B cell (primary cell): ENCODE measurements at regions not wholly inside any gene's neighbourhood (a gene's known extent, or its start where the extent isn't known, plus 50 kb on each side); places are given as distances from the start of the nearest gene placed in this dataset.
"Not testable (repeated sequence)": the region's sequence is repeated elsewhere in the genome, so short reads cannot be mapped to it uniquely, and the experiment has no call there.

Source experiments
- CTCF ChIP-seq: fragments of 200-600 bp; IDR thresholded peaks from one replicate; pipeline ENCODE4 v1.8.0; 2022; ENCODE audit warnings: antibody characterized with exemption, mild to moderate bottlenecking
- EZH2 ChIP-seq: IDR thresholded peaks from 2 replicates; pipeline ENCODE4 v1.6.1; 2012; ENCODE audit warnings: borderline replicate concordance, low read depth, mild to moderate bottlenecking, moderate library complexity, low read length; ENCODE audit not compliant: insufficient read depth, poor library complexity, severe bottlenecking

GRCh38 chrY:17511984-17512383 is 368.0 kb downstream of the CDY2B start:
- TF ChIP-seq CTCF, EZH2: not testable (repeated sequence)
